WTC11 (cell line): ENCODE measurements at regions not wholly inside any gene's neighbourhood (a gene's known extent, or its start where the extent isn't known, plus 50 kb on each side); places are given as distances from the start of the nearest gene placed in this dataset.

ENCODE experiments used
- ATAC-seq: fragments of 200-7000 bp; cut with Tn5 transposase; 2 replicates; pipeline ENCODE4 v1.10.0; 2021; ENCODE audit warnings: mild to moderate bottlenecking, moderate library complexity
- CTCF ChIA-PET: fragments of 300-600 bp; sonication (Branson Sonifier 250); formaldehyde crosslinking; loops from one replicate; lab custom pipeline; 2021; ENCODE audit warnings: antibody characterized with exemption; lab: Charles Lee
- POLR2A ChIA-PET: fragments of 350-600 bp; sonication (Branson Sonifier 250); formaldehyde crosslinking; loops from one replicate; lab custom pipeline; 2021; ENCODE audit warnings: antibody characterized with exemption; lab: Charles Lee
- DNase-seq: peaks from one replicate; pipeline ENCODE4 v3.0.0; 2021; ENCODE audit warnings: low spot score
- H3K27ac Mint-ChIP-seq: 2 replicates; pipeline ENCODE4 v1.8.0; 2021; ENCODE audit warnings: mixed read lengths
- H3K27me3 Mint-ChIP-seq: 2 replicates; pipeline ENCODE4 v1.8.0; 2021; ENCODE audit warnings: low read depth, mild to moderate bottlenecking, moderate library complexity, mixed read lengths
- H3K36me3 Mint-ChIP-seq: 2 replicates; pipeline ENCODE4 v1.8.0; 2021; ENCODE audit warnings: mixed read lengths
- H3K4me1 Mint-ChIP-seq: 2 replicates; pipeline ENCODE4 v1.8.0; 2022; ENCODE audit warnings: mixed read lengths
- H3K4me3 Mint-ChIP-seq: 2 replicates; pipeline ENCODE4 v1.8.0; 2021; ENCODE audit warnings: mild to moderate bottlenecking, moderate library complexity, mixed read lengths
- H3K9me3 Mint-ChIP-seq: 2 replicates; pipeline ENCODE4 v1.8.0; 2021; ENCODE audit warnings: mixed read lengths
- CDX4 ChIP-seq: fragments of 250-450 bp; sonication (Bioruptor Pico); IDR thresholded peaks from 2 replicates; pipeline ENCODE4 v1.9.0; 2021; ENCODE audit warnings: moderate library complexity, mild to moderate bottlenecking, inconsistent platforms, borderline replicate concordance
- CREB1 ChIP-seq: sonication (generic); formaldehyde crosslinking; IDR thresholded peaks from 2 replicates; pipeline ENCODE4 v1.8.0; 2023; ENCODE audit warnings: mild to moderate bottlenecking, missing genetic modification reagents
- E2F1 ChIP-seq: sonication (generic); formaldehyde crosslinking; IDR thresholded peaks from 2 replicates; pipeline ENCODE4 v1.8.0; 2022; ENCODE audit warnings: mild to moderate bottlenecking, missing genetic modification reagents
- EMX1 ChIP-seq: fragments of 250-450 bp; sonication (Bioruptor Pico); IDR thresholded peaks from 2 replicates; pipeline ENCODE4 v1.8.0; 2021; ENCODE audit warnings: mild to moderate bottlenecking
- GABPB1 ChIP-seq: sonication (generic); formaldehyde crosslinking; IDR thresholded peaks from 2 replicates; pipeline ENCODE4 v1.8.1; 2023; ENCODE audit warnings: mild to moderate bottlenecking, missing genetic modification reagents
- IRF1 ChIP-seq: sonication (generic); formaldehyde crosslinking; IDR thresholded peaks from 2 replicates; pipeline ENCODE4 v1.8.0; 2023; ENCODE audit warnings: missing genetic modification reagents
- KAT7 ChIP-seq: sonication (generic); formaldehyde crosslinking; IDR thresholded peaks from 2 replicates; pipeline ENCODE4 v1.8.1; 2023; ENCODE audit warnings: missing genetic modification reagents, mild to moderate bottlenecking, borderline replicate concordance
- NR1H2 ChIP-seq: sonication (generic); formaldehyde crosslinking; IDR thresholded peaks from 2 replicates; pipeline ENCODE4 v1.9.0; 2021; ENCODE audit warnings: mild to moderate bottlenecking, moderate library complexity, missing genetic modification reagents
- TCF7 ChIP-seq: sonication (generic); formaldehyde crosslinking; IDR thresholded peaks from 2 replicates; pipeline ENCODE4 v1.8.0; 2022; ENCODE audit warnings: mild to moderate bottlenecking, low read depth, missing genetic modification reagents, moderate library complexity
- ZBTB21 ChIP-seq: sonication (generic); formaldehyde crosslinking; IDR thresholded peaks from 2 replicates; pipeline ENCODE4 v1.8.1; 2023; ENCODE audit warnings: mild to moderate bottlenecking, missing genetic modification reagents, borderline replicate concordance
- ZNF121 ChIP-seq: sonication (generic); formaldehyde crosslinking; IDR thresholded peaks from 2 replicates; pipeline ENCODE4 v1.8.0; 2023; ENCODE audit warnings: missing genetic modification reagents
- ZNF219 ChIP-seq: sonication (generic); formaldehyde crosslinking; IDR thresholded peaks from 2 replicates; pipeline ENCODE4 v1.8.0; 2023; ENCODE audit warnings: missing genetic modification reagents, mild to moderate bottlenecking, borderline replicate concordance
- ZNF416 ChIP-seq: fragments of 250-450 bp; sonication (Bioruptor Pico); IDR thresholded peaks from 2 replicates; pipeline ENCODE4 v1.9.0; 2021; ENCODE audit warnings: mild to moderate bottlenecking, inconsistent platforms
- ZNF423 ChIP-seq: fragments of 250-450 bp; sonication (Bioruptor Pico); IDR thresholded peaks from 2 replicates; pipeline ENCODE4 v2.1.2; 2022; ENCODE audit warnings: mild to moderate bottlenecking, moderate library complexity
- ZNF671 ChIP-seq: fragments of 250-450 bp; sonication (Bioruptor Pico); IDR thresholded peaks from 2 replicates; pipeline ENCODE4 v1.8.0; 2021; ENCODE audit warnings: mild to moderate bottlenecking
- TF ChIP-seq, protein P1 (sequence below): sonication (generic); formaldehyde crosslinking; IDR thresholded peaks from 2 replicates; pipeline ENCODE4 v1.8.0; 2023; ENCODE audit warnings: missing genetic modification reagents, mild to moderate bottlenecking, borderline replicate concordance
- TF ChIP-seq, protein P2 (sequence below): sonication (generic); formaldehyde crosslinking; IDR thresholded peaks from 2 replicates; pipeline ENCODE4 v1.8.1; 2022; ENCODE audit warnings: low read depth, missing genetic modification reagents, borderline replicate concordance
- TF ChIP-seq, protein P3 (sequence below): fragments of 250-450 bp; sonication (Bioruptor Pico); IDR thresholded peaks from 2 replicates; pipeline ENCODE4 v1.9.0; 2021; ENCODE audit warnings: mild to moderate bottlenecking
- TF ChIP-seq, protein P4 (sequence below): fragments of 250-450 bp; sonication (Bioruptor Pico); conservative IDR thresholded peaks from 2 replicates; pipeline ENCODE4 v1.9.0; 2021; ENCODE audit warnings: mild to moderate bottlenecking

DNA sequence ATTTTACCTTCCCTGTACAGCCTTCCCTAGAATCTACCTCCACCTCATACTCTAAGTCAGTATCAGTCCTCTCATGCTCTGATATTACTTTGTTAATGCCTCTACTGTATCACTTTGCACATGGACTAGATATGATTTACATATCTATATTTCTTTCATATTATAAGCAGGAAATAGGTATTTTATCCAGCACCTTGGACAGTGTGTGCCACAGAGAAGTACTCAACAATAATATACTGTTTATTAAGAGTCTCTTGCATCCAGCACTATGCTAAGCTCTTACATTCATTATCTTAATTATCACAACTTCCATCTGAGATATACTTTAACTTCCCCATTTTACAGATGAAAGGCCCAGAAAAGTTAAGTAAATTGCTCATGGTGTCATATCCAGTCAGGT lies 247.9 kb upstream of the DAB1 start:
- no peak for DNase-seq
- POLR2A ChIA-PET: no interaction called here
- ATAC-seq: no peak

DNA sequence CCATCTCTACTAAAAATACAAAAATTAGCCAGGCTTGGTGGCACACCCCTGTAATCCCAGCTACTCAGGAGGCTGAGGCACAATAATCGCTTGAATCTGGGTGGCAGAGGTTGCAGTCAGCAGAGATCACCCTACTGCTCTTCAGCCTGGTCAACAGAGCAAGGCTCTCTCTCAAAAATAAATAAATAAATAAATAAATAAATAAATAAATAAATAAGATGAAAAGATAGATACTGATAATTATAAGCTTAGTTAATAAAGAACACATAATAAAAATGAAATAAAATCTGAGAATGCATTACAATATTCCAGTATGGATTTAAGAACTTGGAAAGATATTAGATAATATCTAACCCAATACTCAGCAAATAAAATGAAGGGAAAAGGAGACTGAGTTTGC lies 235.9 kb upstream of the DAB1 start:
- DNase-seq: no peak
- TF ChIP-seq, protein P1, sequence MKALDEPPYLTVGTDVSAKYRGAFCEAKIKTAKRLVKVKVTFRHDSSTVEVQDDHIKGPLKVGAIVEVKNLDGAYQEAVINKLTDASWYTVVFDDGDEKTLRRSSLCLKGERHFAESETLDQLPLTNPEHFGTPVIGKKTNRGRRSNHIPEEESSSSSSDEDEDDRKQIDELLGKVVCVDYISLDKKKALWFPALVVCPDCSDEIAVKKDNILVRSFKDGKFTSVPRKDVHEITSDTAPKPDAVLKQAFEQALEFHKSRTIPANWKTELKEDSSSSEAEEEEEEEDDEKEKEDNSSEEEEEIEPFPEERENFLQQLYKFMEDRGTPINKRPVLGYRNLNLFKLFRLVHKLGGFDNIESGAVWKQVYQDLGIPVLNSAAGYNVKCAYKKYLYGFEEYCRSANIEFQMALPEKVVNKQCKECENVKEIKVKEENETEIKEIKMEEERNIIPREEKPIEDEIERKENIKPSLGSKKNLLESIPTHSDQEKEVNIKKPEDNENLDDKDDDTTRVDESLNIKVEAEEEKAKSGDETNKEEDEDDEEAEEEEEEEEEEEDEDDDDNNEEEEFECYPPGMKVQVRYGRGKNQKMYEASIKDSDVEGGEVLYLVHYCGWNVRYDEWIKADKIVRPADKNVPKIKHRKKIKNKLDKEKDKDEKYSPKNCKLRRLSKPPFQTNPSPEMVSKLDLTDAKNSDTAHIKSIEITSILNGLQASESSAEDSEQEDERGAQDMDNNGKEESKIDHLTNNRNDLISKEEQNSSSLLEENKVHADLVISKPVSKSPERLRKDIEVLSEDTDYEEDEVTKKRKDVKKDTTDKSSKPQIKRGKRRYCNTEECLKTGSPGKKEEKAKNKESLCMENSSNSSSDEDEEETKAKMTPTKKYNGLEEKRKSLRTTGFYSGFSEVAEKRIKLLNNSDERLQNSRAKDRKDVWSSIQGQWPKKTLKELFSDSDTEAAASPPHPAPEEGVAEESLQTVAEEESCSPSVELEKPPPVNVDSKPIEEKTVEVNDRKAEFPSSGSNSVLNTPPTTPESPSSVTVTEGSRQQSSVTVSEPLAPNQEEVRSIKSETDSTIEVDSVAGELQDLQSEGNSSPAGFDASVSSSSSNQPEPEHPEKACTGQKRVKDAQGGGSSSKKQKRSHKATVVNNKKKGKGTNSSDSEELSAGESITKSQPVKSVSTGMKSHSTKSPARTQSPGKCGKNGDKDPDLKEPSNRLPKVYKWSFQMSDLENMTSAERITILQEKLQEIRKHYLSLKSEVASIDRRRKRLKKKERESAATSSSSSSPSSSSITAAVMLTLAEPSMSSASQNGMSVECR (CRISPR knock-in tag): no peak
- TF ChIP-seq KAT7 (CRISPR knock-in tag): no peak
- TF ChIP-seq TCF7 (CRISPR knock-in tag): no peak
- no peak for TF ChIP-seq ZNF671 (CRISPR knock-in tag)
- TF ChIP-seq EMX1 (CRISPR knock-in tag): no peak
- no peak for TF ChIP-seq CDX4 (CRISPR knock-in tag)
- TF ChIP-seq ZNF416: no peak
- TF ChIP-seq, protein P2, sequence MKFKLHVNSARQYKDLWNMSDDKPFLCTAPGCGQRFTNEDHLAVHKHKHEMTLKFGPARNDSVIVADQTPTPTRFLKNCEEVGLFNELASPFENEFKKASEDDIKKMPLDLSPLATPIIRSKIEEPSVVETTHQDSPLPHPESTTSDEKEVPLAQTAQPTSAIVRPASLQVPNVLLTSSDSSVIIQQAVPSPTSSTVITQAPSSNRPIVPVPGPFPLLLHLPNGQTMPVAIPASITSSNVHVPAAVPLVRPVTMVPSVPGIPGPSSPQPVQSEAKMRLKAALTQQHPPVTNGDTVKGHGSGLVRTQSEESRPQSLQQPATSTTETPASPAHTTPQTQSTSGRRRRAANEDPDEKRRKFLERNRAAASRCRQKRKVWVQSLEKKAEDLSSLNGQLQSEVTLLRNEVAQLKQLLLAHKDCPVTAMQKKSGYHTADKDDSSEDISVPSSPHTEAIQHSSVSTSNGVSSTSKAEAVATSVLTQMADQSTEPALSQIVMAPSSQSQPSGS (CRISPR knock-in tag): no peak
- no peak for TF ChIP-seq GABPB1 (CRISPR knock-in tag)
- TF ChIP-seq E2F1: no peak
- TF ChIP-seq, protein P3, sequence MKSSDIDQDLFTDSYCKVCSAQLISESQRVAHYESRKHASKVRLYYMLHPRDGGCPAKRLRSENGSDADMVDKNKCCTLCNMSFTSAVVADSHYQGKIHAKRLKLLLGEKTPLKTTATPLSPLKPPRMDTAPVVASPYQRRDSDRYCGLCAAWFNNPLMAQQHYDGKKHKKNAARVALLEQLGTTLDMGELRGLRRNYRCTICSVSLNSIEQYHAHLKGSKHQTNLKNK (CRISPR knock-in tag): no peak
- no peak overlapping the region for H3K4me3 Mint-ChIP-seq
- no peaks in the 10 kb centered on the region for H3K27me3 Mint-ChIP-seq
- H3K4me1 Mint-ChIP-seq: peaks cover 10% of the 10 kb centered on the region
- POLR2A ChIA-PET: no interaction called here
- H3K27ac Mint-ChIP-seq: no peak overlapping the region
- no peak for ATAC-seq
- peaks cover 4% of the 10 kb centered on the region; the same call in 1 of the 2 replicates for H3K9me3 Mint-ChIP-seq
- no peaks in the 10 kb centered on the region for H3K36me3 Mint-ChIP-seq
- CTCF ChIA-PET: no interaction called here

More for the DNA sequence above, 247.9 kb upstream of the DAB1 start:
- Mint-ChIP-seq H3K4me1 (no peaks in the 10 kb centered on the region), H3K27me3 (peaks cover 30% of the 10 kb centered on the region), H3K27ac (no peak overlapping the region), H3K9me3 (peaks cover 8% of the 10 kb centered on the region), H3K4me3 (no peak overlapping the region), H3K36me3 (0 out of 2 replicates have a peak, but pooled peaks cover 2% of the 10 kb centered on the region)
- TF ChIP-seq ZNF219 (CRISPR knock-in tag): no peak
- TF ChIP-seq ZNF121 (CRISPR knock-in tag): no peak
- TF ChIP-seq, protein P4, sequence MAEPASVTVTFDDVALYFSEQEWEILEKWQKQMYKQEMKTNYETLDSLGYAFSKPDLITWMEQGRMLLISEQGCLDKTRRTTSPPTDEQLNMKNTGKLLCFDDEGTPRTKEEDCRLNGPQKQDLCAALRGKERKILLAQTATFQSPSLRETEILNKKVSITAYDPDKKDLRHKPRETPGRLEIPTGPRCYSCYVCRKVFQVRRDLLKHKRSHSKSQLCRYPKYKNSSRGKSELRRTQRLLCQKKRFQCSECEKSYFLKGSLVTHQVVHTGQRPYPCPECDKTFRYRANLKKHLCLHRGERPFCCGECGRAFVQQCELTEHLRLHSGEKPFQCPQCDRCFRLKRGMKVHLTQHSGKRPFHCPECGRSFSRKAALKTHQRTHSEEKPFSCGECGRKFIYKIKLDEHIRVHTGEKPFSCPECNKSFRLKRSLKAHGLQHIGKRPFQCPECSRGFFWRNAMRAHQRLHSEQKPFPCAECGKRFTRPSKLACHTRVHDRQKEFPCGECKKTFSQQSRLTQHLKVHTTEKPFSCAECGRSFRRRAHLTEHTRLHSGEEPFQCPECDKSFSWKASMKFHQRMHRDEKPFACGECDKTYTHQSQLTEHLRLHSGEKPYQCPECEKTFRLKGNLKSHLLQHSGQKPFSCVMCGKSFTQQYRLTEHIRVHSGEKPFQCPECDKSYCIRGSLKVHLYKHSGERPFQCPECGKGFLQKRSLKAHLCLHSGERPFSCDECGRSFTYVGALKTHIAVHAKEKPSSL (CRISPR knock-in tag): no peak
- TF ChIP-seq NR1H2 (CRISPR knock-in tag): no peak
- TF ChIP-seq EMX1 (CRISPR knock-in tag): no peak
- TF ChIP-seq CREB1: no peak
- TF ChIP-seq, protein P3 (CRISPR knock-in tag): no peak
- no peak for TF ChIP-seq E2F1
- no peak for TF ChIP-seq ZNF416
- no peak for TF ChIP-seq ZNF423 (CRISPR knock-in tag)
- TF ChIP-seq ZBTB21 (CRISPR knock-in tag): no peak
- no peak for TF ChIP-seq IRF1 (CRISPR knock-in tag)
- CTCF ChIA-PET: no interaction called here
